OCI-LY3 (cell line): ENCODE measurements at regions not wholly inside any gene's neighbourhood (a gene's known extent, or its start where the extent isn't known, plus 50 kb on each side); places are given as distances from the start of the nearest gene placed in this dataset.
A peak's percentile ranks its signal among the peaks of the same experiment; 100 is the strongest.

Experiments
- H2AFZ ChIP-seq: fragments of 200-600, 300-600 bp; shearing (Covaris generic); 2 replicates; pipeline ENCODE4 v1.6.0; 2014; ENCODE audit warnings: antibody characterized with exemption, low read depth, low read length
- H3K27ac ChIP-seq: fragments of 200-600, 300-600 bp; sonication (generic); 2 replicates; pipeline ENCODE4 v1.5.1; 2014; ENCODE audit warnings: mild to moderate bottlenecking, low read length, moderate library complexity, mixed read lengths
- H3K27me3 ChIP-seq: fragments of 200-600, 300-600 bp; sonication (generic); 2 replicates; pipeline ENCODE4 v1.6.1; 2014; ENCODE audit warnings: low read depth, low read length, mixed read lengths
- H3K36me3 ChIP-seq: fragments of 200-600, 300-600 bp; sonication (generic); replicated peaks from 2 replicates; pipeline ENCODE3; 2014; ENCODE audit warnings: low read depth, low read length, mixed read lengths
- H3K4me1 ChIP-seq: fragments of 300-600, 200-600 bp; sonication (generic); 2 replicates; pipeline ENCODE4 v1.6.1; 2014; ENCODE audit warnings: low read length, mixed read lengths
- H3K4me2 ChIP-seq: fragments of 200-600, 300-600 bp; sonication (generic); 2 replicates; pipeline ENCODE4 v1.6.1; 2014; ENCODE audit warnings: low read length, mixed read lengths
- H3K4me3 ChIP-seq: fragments of 300-600, 200-600 bp; sonication (generic); 2 replicates; pipeline ENCODE4 v1.5.1; 2014; ENCODE audit warnings: antibody characterized with exemption, mild to moderate bottlenecking, low read length, moderate library complexity
- H3K79me2 ChIP-seq: fragments of 300-600, 200-600 bp; shearing (Covaris generic); 2 replicates; pipeline ENCODE4 v1.6.1; 2014; ENCODE audit warnings: mild to moderate bottlenecking, low read length, mixed read lengths
- H3K9ac ChIP-seq: fragments of 300-600, 200-600 bp; shearing (Covaris generic); 2 replicates; pipeline ENCODE4 v1.6.0; 2014; ENCODE audit warnings: mild to moderate bottlenecking, low read length, moderate library complexity
- H3K9me3 ChIP-seq: fragments of 200-600, 300-600 bp; shearing (Covaris generic); 2 replicates; pipeline ENCODE4 v1.6.1; 2014; ENCODE audit warnings: low read length, mixed read lengths; ENCODE audit not compliant: insufficient read depth
- H4K20me1 ChIP-seq: fragments of 200-600, 300-600 bp; sonication (generic); 2 replicates; pipeline ENCODE4 v1.6.1; 2016; ENCODE audit warnings: low read length, mixed read lengths; ENCODE audit not compliant: insufficient read depth
- EZH2phosphoT487 ChIP-seq: fragments of 200-600 bp; shearing (Covaris generic); IDR thresholded peaks from 2 replicates; pipeline ENCODE4 v1.6.1; 2018; ENCODE audit warnings: antibody characterized with exemption, mixed run types, low read depth
- TF ChIP-seq, protein P1 (sequence below): fragments of 200-600, 300-600 bp; sonication (generic); IDR thresholded peaks from 2 replicates; pipeline ENCODE4 v1.5.1; 2014; ENCODE audit warnings: antibody characterized with exemption, low read length, low read depth

DNA sequence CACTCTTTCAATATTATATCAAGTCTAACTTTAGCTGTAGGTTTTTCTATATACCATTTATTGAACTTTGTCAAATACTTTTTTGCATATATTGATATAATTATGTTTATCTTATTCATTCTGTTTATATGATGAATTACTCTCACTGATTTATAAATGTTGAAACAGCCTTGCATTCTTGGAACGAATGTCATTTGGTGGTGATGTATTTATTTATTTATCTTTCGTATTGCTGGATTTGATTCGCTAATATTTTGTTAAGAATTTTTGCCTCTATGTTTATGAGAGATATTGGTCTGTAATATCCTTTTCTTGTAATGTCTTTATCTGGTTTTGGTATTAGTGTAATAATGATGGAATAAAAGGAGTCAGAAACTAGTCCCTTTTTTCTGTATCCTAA lies 563.9 kb downstream of the ANXA1 start:
- Histone ChIP-seq H4K20me1 (no peaks in the 10 kb centered on the region), H3K27me3 (no peaks in the 10 kb centered on the region), H3K79me2 (no peaks in the 10 kb centered on the region), H3K36me3 (no peaks in the 10 kb centered on the region), H3K9me3 (no peaks in the 10 kb centered on the region), H3K4me1 (peaks cover 3% of the 10 kb centered on the region; the same call in 1 of the 2 replicates), H2AFZ (no peak overlapping the region), H3K9ac (no peak overlapping the region), H3K27ac (no peak overlapping the region), H3K4me3 (no peak overlapping the region), H3K4me2 (no peak overlapping the region)
- no peak for TF ChIP-seq EZH2phosphoT487
- TF ChIP-seq, protein P1, sequence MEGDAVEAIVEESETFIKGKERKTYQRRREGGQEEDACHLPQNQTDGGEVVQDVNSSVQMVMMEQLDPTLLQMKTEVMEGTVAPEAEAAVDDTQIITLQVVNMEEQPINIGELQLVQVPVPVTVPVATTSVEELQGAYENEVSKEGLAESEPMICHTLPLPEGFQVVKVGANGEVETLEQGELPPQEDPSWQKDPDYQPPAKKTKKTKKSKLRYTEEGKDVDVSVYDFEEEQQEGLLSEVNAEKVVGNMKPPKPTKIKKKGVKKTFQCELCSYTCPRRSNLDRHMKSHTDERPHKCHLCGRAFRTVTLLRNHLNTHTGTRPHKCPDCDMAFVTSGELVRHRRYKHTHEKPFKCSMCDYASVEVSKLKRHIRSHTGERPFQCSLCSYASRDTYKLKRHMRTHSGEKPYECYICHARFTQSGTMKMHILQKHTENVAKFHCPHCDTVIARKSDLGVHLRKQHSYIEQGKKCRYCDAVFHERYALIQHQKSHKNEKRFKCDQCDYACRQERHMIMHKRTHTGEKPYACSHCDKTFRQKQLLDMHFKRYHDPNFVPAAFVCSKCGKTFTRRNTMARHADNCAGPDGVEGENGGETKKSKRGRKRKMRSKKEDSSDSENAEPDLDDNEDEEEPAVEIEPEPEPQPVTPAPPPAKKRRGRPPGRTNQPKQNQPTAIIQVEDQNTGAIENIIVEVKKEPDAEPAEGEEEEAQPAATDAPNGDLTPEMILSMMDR, result no peak

DNA sequence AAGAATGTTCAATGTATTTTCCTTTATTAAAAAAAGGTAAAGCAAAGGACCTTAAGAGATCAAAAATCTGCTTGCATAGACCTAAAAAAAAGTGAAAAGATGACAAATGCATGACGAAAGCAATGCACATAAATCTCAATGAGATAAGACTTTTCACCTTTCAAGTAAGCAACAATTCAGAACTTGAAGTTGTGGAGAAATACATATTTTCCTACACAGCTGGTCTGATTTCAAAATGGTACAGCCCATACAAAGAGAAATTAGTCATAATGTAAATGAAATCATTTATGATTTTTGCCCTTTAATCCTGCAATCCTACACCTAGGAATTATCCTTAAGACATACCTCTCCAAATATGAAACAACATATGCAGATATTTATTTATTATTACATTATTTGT lies 568.0 kb downstream of the ANXA1 start:
- Histone ChIP-seq H3K9ac (no peak overlapping the region), H3K4me2 (no peak overlapping the region), H3K79me2 (no peaks in the 10 kb centered on the region), H4K20me1 (no peaks in the 10 kb centered on the region), H3K27me3 (no peaks in the 10 kb centered on the region), H3K36me3 (no peaks in the 10 kb centered on the region), H3K9me3 (no peaks in the 10 kb centered on the region), H3K4me1 (no peaks in the 10 kb centered on the region), H3K4me3 (no peak overlapping the region), H3K27ac (no peak overlapping the region), H2AFZ (no peak overlapping the region)
- TF ChIP-seq, protein P1, result no peak
- no peak for TF ChIP-seq EZH2phosphoT487

DNA sequence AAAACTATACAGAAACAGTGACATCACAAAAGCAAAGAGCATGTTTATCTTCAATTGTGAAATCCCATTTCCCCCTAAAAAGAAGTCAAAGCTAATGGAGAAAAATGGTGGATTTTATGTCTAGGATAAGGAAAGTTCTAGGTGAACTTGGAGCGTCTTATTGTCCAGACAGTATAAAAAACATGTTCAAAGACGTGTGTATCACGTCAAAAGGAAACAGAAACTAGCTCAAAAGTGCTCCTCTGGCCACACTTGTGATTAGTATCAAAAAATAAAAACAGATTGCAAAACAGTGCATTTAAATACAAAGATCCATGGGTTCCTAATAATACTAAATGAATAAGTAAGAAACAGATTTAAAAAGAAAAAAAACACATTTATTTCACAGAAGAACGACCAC lies 568.9 kb downstream of the ANXA1 start:
- H3K27me3 ChIP-seq, result no peaks in the 10 kb centered on the region
- TF ChIP-seq EZH2phosphoT487, result no peak
- TF ChIP-seq, protein P1, result no peak
- H4K20me1 ChIP-seq, result no peaks in the 10 kb centered on the region

DNA sequence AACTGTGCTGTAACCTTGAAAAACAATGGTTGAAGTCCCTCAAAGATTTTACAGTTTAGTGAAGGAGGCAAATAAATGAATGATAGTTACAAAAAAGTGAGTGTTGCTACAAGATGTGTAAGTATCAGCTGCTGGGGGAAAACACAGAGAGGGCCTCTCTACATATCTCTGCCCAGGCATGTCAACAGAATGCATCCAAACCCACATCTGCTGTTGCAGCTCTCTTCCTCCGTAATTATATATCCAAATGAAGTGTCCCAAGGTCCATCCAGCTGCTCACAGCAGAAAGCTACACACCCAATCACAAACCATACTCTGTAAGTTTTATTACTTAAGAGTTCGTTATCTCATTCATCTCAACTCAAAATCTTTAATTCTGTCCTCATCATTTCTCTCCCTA lies 584.6 kb downstream of the ANXA1 start:
- Histone ChIP-seq H3K27ac (no peak overlapping the region), H3K4me3 (no peak overlapping the region), H3K9ac (no peak overlapping the region), H3K9me3 (no peaks in the 10 kb centered on the region), H4K20me1 (no peaks in the 10 kb centered on the region), H3K4me2 (no peak overlapping the region), H3K36me3 (no peaks in the 10 kb centered on the region), H3K27me3 (no peaks in the 10 kb centered on the region), H3K4me1 (no peaks in the 10 kb centered on the region), H2AFZ (0 out of 2 replicates have a peak overlapping the region, but pooled peaks have one; percentile 19), H3K79me2 (no peaks in the 10 kb centered on the region)
- TF ChIP-seq EZH2phosphoT487, result no peak
- TF ChIP-seq, protein P1, result no peak

More for the DNA sequence above, 568.9 kb downstream of the ANXA1 start:
- no peak overlapping the region for H3K9ac ChIP-seq
- H3K9me3 ChIP-seq, result no peaks in the 10 kb centered on the region
- H3K4me3 ChIP-seq, result no peak overlapping the region
- no peaks in the 10 kb centered on the region for H3K36me3 ChIP-seq
- H3K4me2 ChIP-seq, result no peak overlapping the region
- no peak overlapping the region for H2AFZ ChIP-seq
- no peaks in the 10 kb centered on the region for H3K4me1 ChIP-seq
- no peaks in the 10 kb centered on the region for H3K79me2 ChIP-seq
- no peak overlapping the region for H3K27ac ChIP-seq
